Nucleus accumbens (tissue), 56 donors: ENCODE measurements at regions not wholly inside any gene's neighbourhood (a gene's known extent, or its start where the extent isn't known, plus 50 kb on each side); places are given as distances from the start of the nearest gene placed in this dataset.

ENCODE experiments used
- DNase-seq, 56 donors: peaks; one replicate each; lab custom pipeline; 2025; lab: John Stamatoyannopoulos, UW

GRCh38 chr17:65409381-65409780 lies 152.1 kb downstream of the AXIN2 start:
- DNase-seq, result no peak

DNA sequence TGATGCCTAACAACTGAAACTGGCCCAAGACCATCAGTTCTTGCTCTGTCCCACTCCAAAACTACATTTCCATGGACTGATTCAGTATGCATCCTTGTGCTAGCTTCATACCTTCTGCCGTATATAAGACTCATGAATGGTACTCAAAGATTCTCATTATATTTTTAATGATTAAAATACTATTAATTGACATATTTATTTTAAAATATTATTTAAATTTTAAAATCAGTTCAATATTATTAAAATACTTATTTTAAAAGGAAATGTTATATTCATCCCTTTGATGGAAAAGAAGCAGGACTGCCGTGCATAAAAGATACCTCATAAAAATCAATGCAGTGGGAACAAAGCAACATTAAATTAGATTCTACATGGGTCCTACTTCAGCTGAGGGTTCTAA lies 153.4 kb downstream of the AXIN2 start:
- DNase-seq, result no peak

- no peak for DNase-seq
Measured at GRCh38 chr17:65407017-65407416, 154.4 kb downstream of the AXIN2 start.

DNA sequence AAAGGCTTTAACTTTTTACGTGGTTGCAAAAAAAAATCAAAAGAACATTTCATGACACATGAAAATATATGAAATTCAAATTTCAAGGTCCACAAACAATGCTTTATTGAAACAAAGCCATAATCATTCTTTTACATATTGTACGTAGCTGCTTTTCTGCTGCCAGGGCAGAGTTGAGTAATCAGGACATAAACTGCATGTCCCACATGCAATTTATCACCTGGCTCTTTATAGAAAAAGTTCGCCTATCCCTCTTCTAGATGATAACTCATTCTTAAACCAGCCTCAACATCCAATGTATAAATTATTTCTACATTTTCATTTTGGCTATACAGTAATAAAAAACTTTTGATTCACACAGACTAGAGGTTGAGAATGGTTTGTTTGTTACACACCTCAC lies 154.9 kb downstream of the AXIN2 start:
- no peak for DNase-seq

DNA sequence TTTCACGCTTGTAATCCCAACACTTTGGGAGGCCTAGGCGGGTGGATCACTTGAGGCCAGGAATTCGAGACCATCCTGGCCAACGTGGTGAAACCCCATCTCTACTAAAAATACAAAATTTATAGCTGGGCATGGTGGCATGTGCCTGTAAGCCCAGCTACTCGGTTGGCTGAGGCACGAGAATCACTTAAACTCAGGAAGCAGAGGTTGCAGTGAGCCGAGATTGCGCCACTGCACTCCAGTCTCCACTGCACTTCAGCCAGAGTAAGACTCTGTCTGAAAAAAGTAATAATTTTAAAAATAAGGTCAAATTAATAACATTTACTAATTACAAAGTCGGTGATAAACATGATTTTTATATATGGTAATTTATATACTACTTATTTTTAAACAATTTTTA lies 155.9 kb downstream of the AXIN2 start:
- no peak for DNase-seq

GRCh38 chr17:65404761-65405160 lies 156.7 kb downstream of the AXIN2 start:
- DNase-seq, result no peak

GRCh38 chr17:65403626-65404025 lies 157.8 kb downstream of the AXIN2 start:
- DNase-seq, result no peak

GRCh38 chr17:65402513-65403496 lies 158.6 kb downstream of the AXIN2 start:
- no peak for DNase-seq

DNA sequence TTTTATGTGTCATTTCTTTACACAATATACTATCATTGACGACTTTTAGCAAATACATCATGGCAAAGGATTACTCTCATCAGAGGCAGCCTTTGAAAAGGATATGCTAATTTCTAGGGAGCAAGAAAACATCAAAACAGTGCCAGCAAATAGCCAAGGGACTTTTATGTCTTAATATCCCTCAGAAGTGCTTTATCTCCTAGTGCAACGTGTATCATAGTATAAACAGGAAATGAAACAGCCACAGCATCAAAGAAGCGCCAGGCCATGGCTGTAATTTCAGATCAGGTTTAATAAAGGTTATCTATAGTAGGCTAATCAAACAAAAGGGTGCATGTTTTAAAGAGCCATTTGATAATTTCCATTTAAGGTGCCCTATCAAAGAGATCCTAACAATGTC lies 159.9 kb downstream of the AXIN2 start:
- DNase-seq, result no peak

DNA sequence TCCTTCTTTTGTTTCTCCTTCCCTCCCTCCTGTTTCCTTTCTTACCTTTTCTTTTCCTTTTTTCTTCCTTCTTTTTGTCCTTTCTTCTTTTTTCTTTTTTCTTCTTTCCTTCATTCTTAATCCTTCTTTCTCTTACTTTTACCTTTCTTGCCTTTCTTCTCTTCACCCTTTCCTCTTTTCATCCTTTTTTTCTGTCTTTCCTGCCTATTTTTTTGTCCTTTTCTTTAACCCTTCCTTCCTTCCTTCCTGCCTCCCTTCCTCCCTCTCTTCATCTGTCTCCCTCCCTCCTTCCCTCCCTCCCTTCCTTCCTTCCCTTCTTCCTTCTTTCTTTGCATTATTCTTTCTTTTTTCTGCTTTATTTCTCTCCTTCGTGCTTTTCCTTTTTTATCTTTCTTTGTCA lies 160.7 kb downstream of the AXIN2 start:
- DNase-seq, result no peak

GRCh38 chr17:65398040-65398787 lies 163.2 kb downstream of the AXIN2 start:
- no peak for DNase-seq

GRCh38 chr17:65395924-65396323 lies 165.5 kb downstream of the AXIN2 start:
- DNase-seq, result no peak

DNA sequence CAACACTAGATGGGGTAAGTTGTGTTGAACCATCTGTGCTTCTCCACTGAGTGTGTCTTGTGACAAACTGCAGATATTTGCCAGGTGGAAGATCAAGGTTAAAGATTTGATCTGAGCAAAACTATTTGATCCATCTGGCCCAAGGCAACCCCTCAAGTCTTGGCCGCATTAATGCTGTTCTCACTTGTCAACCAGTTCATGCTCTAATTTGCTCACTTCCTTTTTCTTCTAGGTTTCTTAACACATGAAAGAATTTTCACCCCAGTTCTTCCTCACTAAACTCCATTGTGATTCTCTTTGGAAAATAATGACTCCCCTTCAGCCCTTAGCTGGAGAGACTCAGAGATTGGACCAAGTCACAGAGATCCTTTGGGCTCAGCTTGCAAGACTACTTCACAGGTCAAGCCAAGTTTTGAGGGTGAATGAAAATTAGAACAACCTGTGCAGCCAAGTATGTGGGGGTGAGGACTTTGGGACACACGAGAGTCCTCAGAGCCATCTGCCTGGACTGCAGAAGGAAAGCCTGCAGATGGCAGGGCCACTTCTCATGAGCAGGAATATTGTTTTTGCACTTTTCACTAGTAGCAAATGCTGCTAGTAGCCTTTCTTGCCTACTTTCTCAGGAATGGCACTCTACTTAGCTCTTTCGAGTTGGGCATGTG lies 166.5 kb downstream of the AXIN2 start:
- DNase-seq, result no peak

DNA sequence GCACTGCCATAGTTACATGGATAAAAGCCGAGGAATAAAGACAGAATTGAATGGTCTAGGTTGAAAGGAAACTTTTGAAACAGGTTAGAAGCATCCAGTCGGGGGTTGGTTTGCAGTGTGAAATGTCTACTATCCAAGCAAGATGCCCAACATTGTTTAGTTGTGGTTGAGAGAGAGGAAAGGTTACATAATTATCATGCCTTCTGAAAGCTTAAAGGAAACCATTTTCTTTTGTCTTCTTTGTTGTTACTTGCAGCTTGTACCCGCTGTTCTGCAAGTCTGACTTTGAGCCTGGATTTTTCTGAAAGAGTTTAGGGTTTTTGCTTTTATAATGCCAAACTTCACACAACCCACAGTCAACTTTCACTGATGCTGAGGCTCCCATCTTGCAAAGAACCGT lies 167.9 kb downstream of the AXIN2 start:
- DNase-seq, result no peak

- DNase-seq, result no peak
Measured at GRCh38 chr17:65389949-65390348, 171.5 kb downstream of the AXIN2 start.

- no peak for DNase-seq
Measured at GRCh38 chr17:65389426-65389825, 172.0 kb downstream of the AXIN2 start.

- DNase-seq, result no peak
Measured at GRCh38 chr17:65388911-65389310, 172.5 kb downstream of the AXIN2 start.

DNA sequence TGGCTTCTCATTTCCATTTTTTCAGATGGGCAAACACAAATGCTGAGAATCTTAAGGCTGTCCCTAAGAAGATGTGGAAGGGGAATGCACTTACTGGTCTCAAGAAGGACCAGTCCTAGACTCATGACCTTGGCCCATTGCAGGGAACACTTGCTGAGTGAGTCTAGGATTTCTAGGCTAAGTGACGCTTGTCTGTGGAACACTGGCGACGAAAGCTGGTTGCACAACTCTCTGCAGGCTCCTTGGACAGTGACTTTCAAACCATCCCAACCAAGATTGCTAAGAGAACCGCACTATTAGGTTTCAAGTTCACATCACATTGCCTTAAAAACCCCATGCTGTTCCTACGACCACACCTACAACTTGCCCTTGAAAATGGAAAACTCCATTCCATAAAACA lies 174.1 kb downstream of the AXIN2 start:
- DNase-seq, result no peak

DNA sequence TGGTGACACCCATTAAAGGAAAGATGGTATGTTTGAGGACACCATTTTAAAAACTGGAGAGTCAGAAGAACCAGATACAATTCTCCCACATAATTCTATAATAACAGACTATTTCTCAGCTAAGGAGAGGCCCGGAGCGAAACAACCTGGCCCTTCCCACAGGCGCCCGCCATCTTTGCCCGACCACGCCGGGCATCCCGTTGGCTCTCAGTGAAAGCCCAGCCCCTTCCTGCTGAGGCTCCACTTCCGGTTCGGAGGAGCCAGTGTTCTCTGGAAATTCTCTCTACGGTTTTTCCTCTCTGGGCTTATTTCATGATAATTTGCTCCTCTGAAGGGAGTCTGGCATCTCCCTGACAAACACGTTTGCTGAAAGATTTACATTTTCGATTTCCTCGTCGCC lies 175.7 kb downstream of the AXIN2 start:
- no peak for DNase-seq

DNA sequence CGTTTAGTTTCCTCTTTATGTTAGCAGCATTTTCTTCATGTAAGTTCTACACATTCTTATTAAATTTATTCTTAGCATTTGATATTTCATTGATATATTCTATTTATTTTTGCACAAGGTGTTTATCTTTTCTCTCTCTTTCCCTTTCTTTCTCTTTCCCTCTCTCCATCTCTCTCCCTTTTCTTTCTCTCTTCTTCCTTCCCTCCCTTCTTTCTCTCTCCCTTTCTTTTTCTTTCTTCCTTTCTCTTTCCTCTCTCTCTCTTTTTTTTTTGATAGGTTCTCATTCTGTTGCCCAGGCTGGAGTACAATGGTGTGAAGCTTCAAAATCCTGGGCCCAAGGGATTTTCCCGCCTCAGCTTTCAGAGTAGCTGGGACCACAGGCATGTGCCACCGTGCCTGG lies 176.4 kb downstream of the AXIN2 start:
- no peak for DNase-seq

GRCh38 chr17:65381152-65381551 lies 180.3 kb downstream of the AXIN2 start:
- no peak for DNase-seq
